KOPT-K1 (cell line): ENCODE measurements at regions not wholly inside any gene's neighbourhood (a gene's known extent, or its start where the extent isn't known, plus 50 kb on each side); places are given as distances from the start of the nearest gene placed in this dataset.
"Not testable (repeated sequence)": the region's sequence is repeated elsewhere in the genome, so short reads cannot be mapped to it uniquely, and the experiment has no call there.

ENCODE experiments used
- H3K27ac ChIP-seq: fragments of 200-600 bp; sonication (generic); 2 replicates; pipeline ENCODE4 v1.5.1; 2016; ENCODE audit warnings: antibody characterized with exemption, mild to moderate bottlenecking, low read depth, low read length; ENCODE audit not compliant: poor library complexity, severe bottlenecking
- H3K36me3 ChIP-seq: fragments of 200-600 bp; sonication (generic); 2 replicates; pipeline ENCODE4 v1.5.1; 2017; ENCODE audit warnings: antibody characterized with exemption, mild to moderate bottlenecking, low read length, moderate library complexity; ENCODE audit not compliant: insufficient read depth
- H3K9me3 ChIP-seq: fragments of 200-600 bp; sonication (generic); 2 replicates; pipeline ENCODE4 v1.5.1; 2017; ENCODE audit warnings: antibody characterized with exemption, low read length, mild to moderate bottlenecking; ENCODE audit not compliant: insufficient read depth, poor library complexity, severe bottlenecking

DNA sequence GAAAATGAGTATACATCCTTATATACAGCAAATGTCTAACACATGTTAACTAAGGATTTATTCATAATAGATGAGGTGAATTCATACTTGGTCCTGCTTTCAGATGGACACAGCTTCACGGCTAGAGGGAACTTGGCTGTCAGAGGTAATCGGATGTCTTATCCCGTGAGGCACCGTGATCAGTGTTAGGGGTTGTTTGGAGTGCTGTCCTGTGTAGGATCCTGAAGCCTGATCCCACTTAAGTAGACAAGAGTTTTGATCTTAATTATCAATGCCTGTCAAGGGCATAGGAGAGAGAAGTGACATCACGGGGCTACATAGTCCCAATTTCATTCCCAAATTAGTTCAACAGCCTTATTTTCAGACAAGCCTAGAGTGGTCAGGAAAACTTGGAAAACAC, 204.6 kb downstream of the RNF144A start:
- H3K27ac ChIP-seq, result no peak overlapping the region
- no peaks in the 10 kb centered on the region for H3K9me3 ChIP-seq
- no peaks in the 10 kb centered on the region for H3K36me3 ChIP-seq

DNA sequence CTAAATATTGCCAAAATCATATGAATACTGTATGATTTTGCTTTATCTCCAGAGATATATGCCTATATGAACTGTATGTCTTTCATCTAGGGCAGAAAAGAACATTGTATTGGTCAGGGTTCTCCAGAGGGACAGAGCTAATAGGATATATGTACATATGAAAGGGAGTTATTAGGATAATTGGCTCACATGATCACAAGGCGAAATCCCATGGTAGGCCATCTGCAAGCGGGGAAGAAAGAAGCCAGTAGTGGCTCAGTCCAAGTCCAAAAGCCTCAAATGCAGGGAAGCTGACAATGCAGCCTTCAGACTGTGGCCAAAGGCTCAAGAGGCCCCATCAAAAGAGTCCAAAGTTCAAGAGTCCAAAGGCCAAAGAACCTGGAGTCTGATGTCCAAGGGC, 209.9 kb downstream of the RNF144A start:
- Histone ChIP-seq H3K27ac (no peak overlapping the region), H3K9me3 (no peaks in the 10 kb centered on the region), H3K36me3 (no peaks in the 10 kb centered on the region)

DNA sequence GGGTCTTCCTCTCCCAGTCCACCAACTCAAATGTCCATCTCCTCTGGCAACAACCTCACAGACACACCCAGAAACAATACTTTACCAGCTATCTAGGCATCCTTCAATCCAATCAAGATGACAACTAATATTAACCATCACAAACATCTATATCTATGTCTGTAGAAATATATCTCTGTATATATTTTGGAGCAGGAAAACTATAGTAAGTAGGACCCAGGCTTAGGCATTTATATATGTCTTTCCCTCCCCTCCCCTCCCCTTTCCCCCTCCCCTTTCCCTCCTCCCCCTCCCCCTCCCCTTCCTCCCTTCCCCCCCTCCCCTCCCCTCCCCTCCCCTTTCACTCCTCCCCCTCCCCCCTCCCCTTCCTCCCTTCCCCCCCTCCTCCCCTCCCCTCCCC, 210.5 kb downstream of the RNF144A start:
- Histone ChIP-seq H3K9me3 (no peaks in the 10 kb centered on the region), H3K27ac (no peak overlapping the region), H3K36me3 (no peaks in the 10 kb centered on the region)

GRCh38 chr2:7131261-7131660, 214.0 kb downstream of the RNF144A start:
- Histone ChIP-seq H3K9me3 (no peaks in the 10 kb centered on the region), H3K36me3 (no peaks in the 10 kb centered on the region), H3K27ac (no peak overlapping the region)

DNA sequence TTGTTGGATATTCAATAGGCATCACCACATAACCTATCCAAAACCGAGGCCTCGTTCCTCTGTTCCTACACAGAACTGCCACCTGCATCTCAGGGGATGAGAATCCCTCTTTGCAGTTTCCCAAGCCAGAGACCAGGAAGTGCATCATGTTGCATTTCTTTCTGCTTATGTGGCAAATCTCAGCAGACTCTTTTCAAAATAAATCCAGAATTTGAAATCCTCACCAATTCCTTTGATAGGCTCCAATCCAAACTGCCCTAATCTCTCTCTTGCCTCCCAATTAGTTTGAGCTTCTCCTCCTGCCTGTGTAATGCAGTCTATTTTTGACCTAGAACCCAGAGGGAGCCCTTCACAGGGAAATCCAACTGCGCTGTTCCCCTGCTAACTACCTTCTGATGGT, 215.5 kb downstream of the RNF144A start:
- Histone ChIP-seq H3K36me3 (no peaks in the 10 kb centered on the region), H3K27ac (no peak overlapping the region), H3K9me3 (no peaks in the 10 kb centered on the region)

DNA sequence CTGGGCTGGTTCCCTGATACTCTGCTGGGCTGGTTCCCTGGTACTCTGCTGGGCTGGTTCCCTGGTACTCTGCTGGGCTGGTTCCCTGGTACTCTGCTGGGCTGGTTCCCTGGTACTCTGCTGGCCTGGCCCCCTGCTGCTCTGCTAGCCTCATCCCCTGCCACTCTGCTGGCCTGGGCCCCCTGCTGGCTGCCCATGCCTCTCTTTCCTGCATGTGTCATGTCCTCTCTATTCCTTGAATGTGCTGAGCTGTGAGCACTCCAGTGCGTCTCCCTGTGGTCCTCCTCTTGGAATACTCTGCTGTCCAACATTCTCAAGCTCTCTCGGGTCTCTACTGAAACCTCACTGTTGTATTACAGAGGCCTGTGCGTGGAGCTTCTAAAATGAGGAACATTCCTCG, 216.3 kb downstream of the RNF144A start:
- Histone ChIP-seq H3K36me3 (no peaks in the 10 kb centered on the region), H3K27ac (no peak overlapping the region), H3K9me3 (no peaks in the 10 kb centered on the region)

DNA sequence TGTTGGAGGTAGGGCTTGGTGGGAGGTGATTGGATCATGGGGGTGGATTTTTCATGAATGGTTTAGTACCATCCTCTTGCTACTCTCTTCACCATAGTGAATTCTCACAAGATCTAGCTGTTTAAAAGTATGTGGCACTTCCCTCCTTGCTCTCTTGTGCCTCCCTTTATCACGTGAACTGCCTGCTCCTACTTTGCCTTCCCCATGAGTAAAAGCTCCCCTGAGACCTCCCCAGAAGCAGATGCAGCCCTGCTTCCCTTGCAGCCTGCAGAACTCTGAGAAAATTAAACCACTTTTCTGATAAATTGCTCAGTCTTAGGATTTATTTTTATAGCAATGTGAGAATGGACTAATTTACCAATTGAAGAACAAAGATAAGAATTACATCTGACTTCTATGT, 223.1 kb downstream of the RNF144A start:
- Histone ChIP-seq H3K36me3 (no peaks in the 10 kb centered on the region), H3K9me3 (no peaks in the 10 kb centered on the region), H3K27ac (no peak overlapping the region)

DNA sequence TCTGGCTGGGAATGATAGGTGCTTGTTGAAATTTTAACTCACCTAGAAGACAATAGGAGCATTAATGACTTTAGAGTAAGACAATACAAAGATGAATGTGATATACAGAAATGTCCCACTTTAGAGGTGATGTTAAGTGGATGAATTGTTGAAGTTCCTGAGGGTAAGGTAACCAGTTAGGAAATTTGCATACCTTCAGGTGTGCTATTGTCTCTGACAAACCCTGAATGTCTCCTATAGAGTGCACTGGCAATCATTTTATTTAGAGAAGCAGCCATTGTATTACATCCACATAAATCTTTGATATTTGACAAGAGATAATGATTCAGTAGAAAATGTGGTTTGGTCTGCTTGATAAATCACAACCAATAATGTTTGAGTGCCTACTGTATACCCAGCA, 228.5 kb downstream of the RNF144A start:
- Histone ChIP-seq H3K27ac (no peak overlapping the region), H3K36me3 (no peaks in the 10 kb centered on the region), H3K9me3 (no peaks in the 10 kb centered on the region)

- Histone ChIP-seq H3K27ac (no peak overlapping the region), H3K9me3 (no peaks in the 10 kb centered on the region), H3K36me3 (no peaks in the 10 kb centered on the region)
These were observed 228.9 kb downstream of the RNF144A start for GRCh38 chr2:7146151-7146550.

DNA sequence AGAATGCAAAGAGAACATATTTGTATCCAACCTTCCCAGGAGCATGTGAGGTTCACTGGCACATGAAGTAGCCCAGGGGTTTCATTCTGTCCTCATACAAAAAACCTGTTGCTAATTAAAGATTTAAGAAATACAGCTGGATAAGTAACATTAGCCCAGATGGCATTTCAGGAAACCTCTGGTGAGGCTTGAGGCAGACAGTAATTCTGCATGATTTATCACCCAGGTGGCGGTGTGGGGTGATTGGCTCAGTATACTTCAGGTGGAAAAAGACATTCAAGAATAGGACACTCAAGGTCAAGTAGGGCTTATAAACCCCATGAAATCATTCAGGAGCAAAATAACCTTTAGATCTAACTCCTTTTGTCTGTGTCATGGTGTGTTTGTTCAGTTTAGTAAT, 237.4 kb downstream of the RNF144A start:
- Histone ChIP-seq H3K27ac (no peak overlapping the region), H3K9me3 (peaks cover 11% of the 10 kb centered on the region), H3K36me3 (no peaks in the 10 kb centered on the region)

DNA sequence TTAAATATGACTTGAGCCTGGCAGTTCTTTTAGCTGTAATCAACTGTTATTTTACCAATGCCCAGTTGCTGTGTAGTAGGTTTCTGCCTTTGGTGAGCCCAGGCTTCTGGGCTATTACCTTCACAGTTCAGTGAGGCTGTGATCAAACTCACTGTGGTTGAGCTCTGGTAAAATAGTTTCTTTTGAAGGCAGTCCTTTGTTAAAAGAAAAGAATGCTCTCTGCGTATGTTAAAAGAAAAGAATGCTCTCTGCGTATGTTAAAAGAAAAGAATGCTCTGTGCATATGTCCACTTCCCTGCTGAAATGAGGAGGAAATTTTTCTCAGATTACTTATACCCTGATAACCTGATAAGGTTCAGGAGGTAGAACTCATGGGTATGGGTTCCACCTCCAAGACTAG, 244.3 kb downstream of the RNF144A start:
- Histone ChIP-seq H3K36me3 (no peaks in the 10 kb centered on the region), H3K9me3 (no peaks in the 10 kb centered on the region), H3K27ac (no peak overlapping the region)

DNA sequence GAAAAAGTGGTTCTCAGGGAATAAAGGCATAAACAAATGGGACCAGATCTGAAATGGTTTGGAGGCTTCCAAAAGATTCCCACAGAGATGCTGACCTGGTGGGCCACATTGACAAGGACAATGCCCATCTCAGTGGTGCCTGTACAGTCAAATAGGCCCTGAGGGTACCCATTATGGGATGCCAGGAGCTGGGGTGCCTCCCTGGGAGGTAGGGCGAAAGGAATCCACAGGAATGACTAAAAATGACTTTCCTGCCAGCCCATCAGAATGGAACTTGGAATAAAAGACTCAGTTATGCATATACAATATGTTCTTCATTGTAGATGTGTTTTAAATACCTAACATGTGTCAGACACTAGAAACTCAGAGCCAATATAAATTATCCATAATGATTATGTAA, 248.5 kb downstream of the RNF144A start:
- H3K9me3 ChIP-seq, result no peaks in the 10 kb centered on the region
- H3K36me3 ChIP-seq, result no peaks in the 10 kb centered on the region
- no peak overlapping the region for H3K27ac ChIP-seq

GRCh38 chr2:7167801-7168411, 250.7 kb downstream of the RNF144A start:
- Histone ChIP-seq H3K27ac (no peak overlapping the region), H3K36me3 (no peaks in the 10 kb centered on the region), H3K9me3 (no peaks in the 10 kb centered on the region)

DNA sequence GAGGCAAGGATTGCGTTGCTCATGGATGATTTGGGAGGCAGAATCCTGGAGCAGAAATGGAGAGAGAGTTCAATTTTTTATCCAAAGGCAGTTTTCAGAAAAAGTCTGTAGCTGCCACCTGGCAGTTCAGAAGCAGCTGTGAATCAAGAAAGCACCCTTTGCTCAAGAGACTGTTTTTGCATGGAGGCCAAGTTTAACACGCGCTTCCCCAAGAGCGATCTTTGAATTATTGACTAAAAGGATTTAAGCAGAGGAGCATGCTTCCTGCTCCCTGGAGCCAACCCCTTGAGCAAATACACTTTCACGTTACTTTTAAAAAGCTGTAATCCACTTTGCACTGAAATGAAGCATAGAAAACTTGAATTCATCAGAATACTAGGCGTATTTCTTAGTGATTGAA, 252.4 kb downstream of the RNF144A start:
- H3K9me3 ChIP-seq, result no peaks in the 10 kb centered on the region
- H3K27ac ChIP-seq, result no peak overlapping the region
- no peaks in the 10 kb centered on the region for H3K36me3 ChIP-seq

- not testable (repeated sequence) for H3K36me3 ChIP-seq, H3K9me3 ChIP-seq, H3K27ac ChIP-seq
These were observed 261.8 kb downstream of the RNF144A start for GRCh38 chr2:7178996-7179395.

DNA sequence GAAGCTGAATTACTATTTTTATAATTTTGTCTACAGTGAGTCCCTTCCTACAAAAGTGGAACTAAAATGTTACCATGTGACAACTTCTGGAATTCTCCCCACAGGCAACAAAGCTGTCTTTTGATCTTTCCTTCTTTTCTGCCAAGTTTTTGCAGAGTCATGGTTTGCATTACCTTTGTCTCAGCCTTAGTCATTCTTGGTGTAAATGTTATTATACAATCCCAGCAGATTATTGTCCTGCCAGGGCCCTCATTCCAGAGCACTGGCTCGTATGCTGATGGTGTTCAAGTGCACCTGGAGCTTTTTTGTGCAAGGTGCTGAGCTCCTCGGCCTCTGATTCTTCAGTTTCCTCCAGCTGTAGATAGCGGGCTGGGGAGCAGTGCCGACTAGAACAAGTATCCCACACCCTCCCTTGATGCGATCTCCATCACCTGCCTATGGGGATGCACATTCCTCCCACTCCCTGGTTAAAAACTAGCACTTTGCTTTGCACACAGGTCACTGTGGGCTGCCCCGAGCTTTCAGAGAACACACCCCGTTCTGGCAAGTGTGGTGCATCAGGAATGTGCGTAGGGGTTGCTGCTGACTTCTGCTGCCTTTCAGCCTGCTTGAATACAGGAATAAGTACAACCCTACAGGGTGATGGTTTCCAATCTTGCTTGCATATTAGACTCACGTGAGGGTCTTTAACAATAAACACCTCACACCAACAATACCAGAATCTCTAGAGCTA, 263.6 kb downstream of the RNF144A start:
- no peaks in the 10 kb centered on the region for H3K9me3 ChIP-seq
- H3K27ac ChIP-seq, result no peak overlapping the region
- no peaks in the 10 kb centered on the region for H3K36me3 ChIP-seq
